Mesodermal cell (in vitro differentiated cells): ENCODE measurements at regions not wholly inside any gene's neighbourhood (a gene's known extent, or its start where the extent isn't known, plus 50 kb on each side); places are given as distances from the start of the nearest gene placed in this dataset.

Experiments
- H3K27ac ChIP-seq: 2 replicates; pipeline ENCODE4 v1.7.0; 2013; ENCODE audit warnings: mild to moderate bottlenecking, low read depth, low read length, moderate library complexity; ENCODE audit not compliant: severe bottlenecking
- H3K36me3 ChIP-seq: 2 replicates; pipeline ENCODE4 v1.7.1; 2013; ENCODE audit warnings: mild to moderate bottlenecking, low read length, moderate library complexity; ENCODE audit not compliant: control insufficient read depth, insufficient read depth
- H3K4me1 ChIP-seq: one replicate; pipeline ENCODE4 v1.7.1; 2013; ENCODE audit warnings: mild to moderate bottlenecking, low read length; ENCODE audit not compliant: insufficient read depth, control insufficient read depth, poor library complexity, severe bottlenecking
- H3K4me3 ChIP-seq: 2 replicates; pipeline ENCODE4 v1.7.0; 2013; ENCODE audit warnings: low read length, control low read depth, mild to moderate bottlenecking; ENCODE audit not compliant: insufficient read depth, poor library complexity, severe bottlenecking; ENCODE audit errors: extremely low read depth
- H3K9me3 ChIP-seq: 2 replicates; pipeline ENCODE4 v1.7.1; 2013; ENCODE audit warnings: mild to moderate bottlenecking, low read length, moderate library complexity; ENCODE audit not compliant: control insufficient read depth
- whole genome bisulfite sequencing, 2 experiments: methylation state at CpG; one replicate each; pipeline ENCODE4 v1.1.5; 2013; ENCODE audit warnings: missing lambda C conversion rate in 2 of 2; ENCODE audit not compliant: insufficient coverage in 2 of 2; 5-methylcytosine and 5-hydroxymethylcytosine counted together

DNA sequence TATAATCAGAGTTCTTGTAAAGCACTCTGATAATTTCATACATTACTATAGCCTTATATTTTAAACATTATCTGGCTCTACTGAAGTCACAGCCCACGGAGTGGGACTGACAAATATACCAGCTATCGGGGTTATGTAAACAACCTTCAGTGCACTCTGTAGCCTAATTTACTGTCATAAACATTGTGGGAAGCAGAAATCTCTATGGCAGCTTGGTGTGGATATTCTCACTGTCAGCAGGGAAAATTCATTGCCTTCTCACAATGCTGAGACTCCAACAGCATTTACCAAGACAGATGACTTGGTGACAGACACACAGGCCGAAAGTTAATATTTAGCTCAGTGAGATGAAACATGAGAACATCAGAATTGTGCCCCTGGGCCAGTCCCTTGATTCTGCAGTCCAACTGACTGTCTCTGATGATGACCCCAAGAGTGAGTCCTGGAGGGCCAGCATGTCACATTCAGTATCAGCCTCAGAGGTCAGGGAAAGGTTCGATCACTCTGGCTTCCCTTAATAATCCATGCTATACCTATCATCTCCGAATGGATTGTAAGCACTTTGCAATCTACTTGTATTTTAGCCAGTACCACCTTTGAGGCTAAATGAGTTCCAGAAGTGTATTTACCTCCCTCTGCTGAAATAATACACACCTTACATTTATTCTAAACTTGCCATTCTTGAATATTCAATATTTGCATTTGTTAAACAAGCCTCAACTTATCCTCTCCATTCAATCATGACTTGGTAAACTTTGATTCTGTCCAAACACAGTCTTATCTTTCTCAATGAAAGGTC is 146.2 kb upstream of the OSR1 start:
- WGBS, 2 experiments: 89 to 91% methylated on average over 4 to 5 of the region's 5 CpGs
- no peak overlapping the region for H3K4me3 ChIP-seq
- H3K9me3 ChIP-seq: no peaks in the 10 kb centered on the region
- no peak overlapping the region for H3K27ac ChIP-seq
- H3K36me3 ChIP-seq: no peaks in the 10 kb centered on the region
- H3K4me1 ChIP-seq: no peaks in the 10 kb centered on the region

DNA sequence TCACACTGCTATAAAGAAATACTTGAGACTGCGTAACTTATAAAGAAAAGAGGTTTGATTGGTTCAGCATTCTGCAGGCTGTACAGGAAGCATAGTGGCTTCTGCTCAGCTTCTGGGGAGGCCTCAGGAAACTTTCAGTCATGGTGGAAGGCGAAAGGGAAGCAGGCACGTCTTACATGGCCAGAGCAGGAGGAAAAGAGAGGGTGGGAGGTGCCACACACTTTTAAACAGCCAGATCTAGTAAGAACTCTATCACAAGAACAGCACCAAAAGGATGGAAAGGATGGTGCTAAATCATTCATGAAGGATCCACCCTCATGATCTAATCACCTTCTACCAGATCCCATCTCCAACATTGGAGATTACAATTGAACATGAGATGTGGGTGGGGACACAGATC is 145.5 kb upstream of the OSR1 start:
- H3K4me1 ChIP-seq: no peaks in the 10 kb centered on the region
- H3K4me3 ChIP-seq: no peak overlapping the region
- H3K9me3 ChIP-seq: no peaks in the 10 kb centered on the region
- H3K27ac ChIP-seq: no peak overlapping the region
- WGBS, 2 experiments: 100% methylated on average over 2 of the region's 3 CpGs; no CpG with 5 or more reads in 1 of the 2 experiments
- H3K36me3 ChIP-seq: no peaks in the 10 kb centered on the region

DNA sequence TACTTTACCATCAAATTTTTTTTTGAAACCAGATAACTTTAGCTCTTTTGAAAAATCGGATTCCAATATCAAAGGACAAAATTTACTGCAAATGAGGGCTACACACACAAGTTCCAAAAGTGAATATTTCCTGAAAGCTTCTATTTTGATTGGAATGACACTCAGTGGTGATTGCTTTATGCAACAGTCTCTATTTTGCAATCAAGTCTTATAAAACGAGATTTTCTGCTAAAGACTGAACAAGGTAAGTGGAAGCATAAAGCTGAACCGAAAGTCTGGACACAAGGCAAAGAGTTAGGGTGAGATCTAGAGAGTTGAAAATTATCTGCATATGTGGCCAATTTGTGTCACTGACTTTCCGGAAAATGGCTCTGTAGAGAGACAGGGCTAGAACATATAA is 145.0 kb upstream of the OSR1 start:
- WGBS, 2 experiments: 95 to 100% methylated on average over 2 to 3 of the region's 4 CpGs
- Histone ChIP-seq H3K9me3 (no peaks in the 10 kb centered on the region), H3K4me3 (no peak overlapping the region), H3K4me1 (no peaks in the 10 kb centered on the region), H3K36me3 (no peaks in the 10 kb centered on the region), H3K27ac (no peak overlapping the region)

DNA sequence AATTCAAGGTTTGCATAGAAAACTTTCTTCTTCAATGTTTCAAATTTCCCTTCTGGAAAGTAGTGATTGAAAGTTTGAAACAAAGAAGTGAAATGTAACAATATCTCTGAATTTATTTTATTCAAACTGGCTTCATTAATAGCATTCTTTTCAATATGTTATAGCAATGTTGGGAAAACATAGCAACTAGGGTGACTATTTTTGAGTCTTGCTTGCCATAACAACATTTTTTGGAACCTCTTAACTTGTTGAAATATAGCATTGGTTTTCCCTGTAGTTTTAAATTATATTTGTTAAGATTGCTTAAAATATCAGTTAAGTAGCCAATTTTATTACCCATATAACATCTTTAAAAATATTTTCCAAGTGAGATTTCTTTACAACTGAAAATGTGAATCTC is 141.7 kb upstream of the OSR1 start:
- H3K36me3 ChIP-seq: no peaks in the 10 kb centered on the region
- no peaks in the 10 kb centered on the region for H3K9me3 ChIP-seq
- H3K4me1 ChIP-seq: no peaks in the 10 kb centered on the region
- no peak overlapping the region for H3K27ac ChIP-seq
- no peak overlapping the region for H3K4me3 ChIP-seq

DNA sequence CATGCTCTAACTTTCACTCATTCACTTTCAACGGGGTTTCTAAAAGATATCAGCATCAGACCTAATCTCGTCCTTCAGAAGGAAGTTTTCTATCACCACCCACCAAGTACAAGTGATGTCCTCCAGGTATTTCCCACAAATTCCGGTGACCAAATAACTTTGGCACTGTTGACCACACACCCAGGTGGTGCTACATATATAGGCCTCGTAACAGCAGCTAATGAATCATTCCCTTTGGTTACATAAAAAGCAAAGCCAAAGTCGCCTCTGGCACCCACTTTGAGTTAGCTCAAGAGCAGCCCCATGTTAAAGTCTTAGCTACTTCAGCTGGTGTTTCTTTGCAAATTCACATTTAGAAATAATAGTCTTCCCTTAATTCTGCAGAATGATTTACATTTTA is 138.2 kb upstream of the OSR1 start:
- 84 to 94% methylated on average over 5 of the region's 5 CpGs for WGBS, 2 experiments
- H3K4me1 ChIP-seq: no peaks in the 10 kb centered on the region
- no peaks in the 10 kb centered on the region for H3K9me3 ChIP-seq
- H3K27ac ChIP-seq: no peak overlapping the region
- H3K36me3 ChIP-seq: no peaks in the 10 kb centered on the region
- no peak overlapping the region for H3K4me3 ChIP-seq

DNA sequence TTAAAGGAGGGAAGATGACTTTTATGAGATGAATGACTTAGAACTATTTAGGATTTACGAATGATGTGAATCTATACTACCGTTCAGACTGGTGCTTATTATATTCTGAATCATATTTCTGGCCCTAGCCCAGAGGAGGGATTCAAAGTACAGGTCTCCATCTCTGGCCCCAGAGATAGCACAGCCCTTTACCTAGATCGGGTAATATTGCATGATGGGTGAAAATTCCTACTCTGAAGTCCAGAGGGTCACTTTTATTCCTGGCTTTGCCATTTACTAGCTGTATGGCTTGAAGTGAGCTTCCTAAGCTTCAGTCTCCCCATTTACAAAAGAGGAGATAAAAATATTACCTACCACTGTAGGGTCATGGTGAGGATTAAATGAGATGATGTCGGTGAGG is 135.8 kb upstream of the OSR1 start:
- Histone ChIP-seq H3K9me3 (no peaks in the 10 kb centered on the region), H3K4me1 (no peaks in the 10 kb centered on the region), H3K4me3 (no peak overlapping the region), H3K27ac (no peak overlapping the region), H3K36me3 (no peaks in the 10 kb centered on the region)
- WGBS, 2 experiments: 85 to 100% methylated on average over 2 of the region's 4 CpGs

DNA sequence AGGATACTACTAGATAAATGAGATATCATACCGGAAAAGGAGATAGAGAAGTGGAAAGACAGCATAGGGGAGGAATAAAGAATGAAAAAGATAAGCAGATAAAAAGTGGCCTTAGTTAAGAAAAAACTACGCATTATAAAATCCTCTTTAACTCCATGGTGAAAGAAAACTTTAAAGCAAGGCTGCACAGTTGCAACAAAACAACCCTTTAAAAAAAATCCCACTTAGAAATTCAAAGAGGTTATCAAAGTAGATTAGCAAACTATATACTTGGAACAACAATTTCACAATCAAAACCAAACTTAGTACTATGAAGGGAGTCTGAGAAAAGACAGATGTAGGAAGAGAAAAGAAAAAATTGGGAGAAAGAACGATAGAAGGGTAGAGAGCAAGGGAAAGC is 133.4 kb upstream of the OSR1 start:
- no peaks in the 10 kb centered on the region for H3K9me3 ChIP-seq
- H3K27ac ChIP-seq: no peak overlapping the region
- H3K36me3 ChIP-seq: no peaks in the 10 kb centered on the region
- WGBS, 2 experiments: 86 to 100% methylated on average over 1 of the region's 3 CpGs
- no peak overlapping the region for H3K4me3 ChIP-seq
- H3K4me1 ChIP-seq: no peaks in the 10 kb centered on the region

DNA sequence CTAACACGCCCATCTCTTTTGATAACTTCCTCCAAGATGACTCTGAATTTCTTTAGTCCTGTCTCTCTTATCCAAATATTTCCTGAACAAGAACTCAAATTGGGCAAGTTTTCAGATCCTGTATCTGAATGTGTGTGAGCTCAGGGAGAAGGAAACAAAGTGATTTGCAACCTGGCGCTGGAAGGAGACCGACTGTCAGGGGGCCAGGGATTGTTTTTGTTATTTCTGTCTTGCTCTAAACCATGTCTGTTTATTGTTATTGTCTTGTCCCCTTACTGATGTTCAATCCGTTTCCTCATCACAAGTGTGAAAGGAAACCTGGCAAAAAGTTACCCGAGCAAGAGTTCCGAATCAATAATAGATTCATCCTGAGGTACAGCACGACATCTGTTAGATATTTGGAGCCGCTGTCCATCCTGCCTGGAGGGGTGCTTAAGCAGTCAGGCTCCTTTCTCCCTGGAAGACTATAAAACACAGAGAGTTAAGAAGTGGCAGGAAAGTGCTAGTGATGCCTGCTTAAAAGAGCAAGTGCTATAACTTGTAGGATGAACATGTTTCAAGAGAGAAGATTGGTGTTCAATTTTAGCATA is 132.5 kb upstream of the OSR1 start:
- 82 to 88% methylated on average over 3 to 8 of the region's 8 CpGs for WGBS, 2 experiments
- H3K36me3 ChIP-seq: no peaks in the 10 kb centered on the region
- no peak overlapping the region for H3K27ac ChIP-seq
- no peaks in the 10 kb centered on the region for H3K4me1 ChIP-seq
- H3K4me3 ChIP-seq: no peak overlapping the region
- H3K9me3 ChIP-seq: no peaks in the 10 kb centered on the region

DNA sequence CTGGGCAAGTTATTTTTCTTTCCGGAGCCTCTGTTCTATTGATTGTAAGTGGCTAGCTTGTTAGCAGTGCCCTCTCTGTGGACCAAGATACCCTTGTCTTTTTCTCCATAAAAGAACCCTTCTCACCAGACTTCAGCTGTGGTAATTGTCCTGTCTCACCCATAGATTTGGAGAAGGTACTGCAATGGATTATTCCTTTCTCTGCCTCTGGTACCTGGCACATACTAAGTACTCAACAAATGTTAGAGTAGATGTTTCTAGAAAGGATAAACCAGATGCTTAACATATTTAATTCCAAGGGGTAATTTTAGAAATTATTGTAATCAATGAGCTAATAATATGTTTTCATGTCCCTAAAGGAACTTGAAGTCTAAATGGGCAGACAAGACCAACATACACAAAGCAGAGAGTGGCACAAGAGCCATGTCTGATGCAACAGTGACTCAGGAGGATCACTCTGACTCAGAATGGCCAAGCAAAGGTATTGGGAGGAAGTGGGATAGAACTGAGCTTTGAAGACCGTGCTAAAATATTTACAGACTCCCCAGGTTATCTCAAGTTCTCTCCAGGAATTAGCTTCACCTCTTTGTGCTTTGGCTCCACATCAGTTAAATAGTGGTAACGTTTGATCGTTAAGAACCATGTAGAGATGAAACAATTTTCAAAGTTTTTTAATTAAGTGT is 129.7 kb upstream of the OSR1 start:
- Histone ChIP-seq H3K4me1 (no peaks in the 10 kb centered on the region), H3K36me3 (no peaks in the 10 kb centered on the region), H3K27ac (no peak overlapping the region), H3K9me3 (no peaks in the 10 kb centered on the region), H3K4me3 (no peak overlapping the region)
- whole genome bisulfite sequencing, 2 experiments: 100% methylated on average over 1 of the region's 4 CpGs; no CpG with 5 or more reads in 1 of the 2 experiments

DNA sequence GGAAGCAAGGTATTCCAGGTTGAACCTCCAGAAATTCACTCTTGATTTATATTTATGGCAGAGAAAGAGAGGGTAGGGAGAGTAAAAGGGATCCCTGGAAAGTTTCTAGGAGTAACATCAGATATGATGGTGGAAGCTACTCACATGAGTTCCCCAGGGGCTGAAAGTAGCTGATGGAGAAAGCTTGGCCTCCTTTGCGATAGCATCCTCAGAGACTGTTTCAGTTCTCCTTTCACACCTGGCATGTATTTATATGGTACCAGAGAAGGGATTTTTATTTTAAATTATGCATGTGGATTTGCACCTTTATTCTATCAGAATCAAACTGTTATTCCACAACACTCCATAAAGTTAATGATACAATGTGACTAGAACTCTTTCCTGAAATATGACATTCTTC is 126.3 kb upstream of the OSR1 start:
- WGBS, 2 experiments: no CpG with 5 or more reads among the region's 1 CpG
- Histone ChIP-seq H3K27ac (no peak overlapping the region), H3K36me3 (no peaks in the 10 kb centered on the region), H3K4me1 (no peaks in the 10 kb centered on the region), H3K4me3 (no peak overlapping the region), H3K9me3 (no peaks in the 10 kb centered on the region)

DNA sequence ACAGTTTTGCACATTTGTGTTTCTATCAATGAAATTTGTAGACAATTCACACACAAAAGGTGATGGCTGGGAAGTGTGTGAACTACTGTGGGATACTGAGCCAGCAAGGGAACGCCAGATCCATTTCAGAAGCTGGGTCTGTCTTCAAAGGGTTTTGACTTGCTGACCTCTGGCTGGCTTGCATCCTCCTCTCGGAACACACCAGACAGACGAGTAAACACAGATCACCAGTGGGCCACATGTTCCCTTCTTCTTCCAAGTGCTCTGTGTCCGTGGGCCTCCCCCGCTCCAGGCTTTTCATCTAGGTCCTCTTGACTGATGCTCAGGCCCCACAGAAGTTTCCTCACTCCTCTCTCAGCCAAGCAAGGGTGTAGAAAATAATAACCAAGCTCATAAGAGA is 122.2 kb upstream of the OSR1 start:
- H3K4me3 ChIP-seq: no peak overlapping the region
- no peaks in the 10 kb centered on the region for H3K36me3 ChIP-seq
- H3K27ac ChIP-seq: no peak overlapping the region
- H3K4me1 ChIP-seq: no peaks in the 10 kb centered on the region
- no peaks in the 10 kb centered on the region for H3K9me3 ChIP-seq
- 90 to 93% methylated on average over 4 of the region's 5 CpGs for WGBS, 2 experiments
